SK-N-SH (cell line): ENCODE measurements at regions not wholly inside any gene's neighbourhood (a gene's known extent, or its start where the extent isn't known, plus 50 kb on each side); places are given as distances from the start of the nearest gene placed in this dataset.

Source experiments
- CTCF ChIA-PET: fragments of 300-600, 350-600 bp; formaldehyde crosslinking; extraction: SDS; loops from one replicate; lab custom pipeline; 2021; lab: Yijun Ruan, JAX
- POLR2A ChIA-PET: fragments of 350-600 bp; sonication (Branson Sonifier 250); formaldehyde crosslinking; extraction: SDS; loops from one replicate; lab custom pipeline; 2020; ENCODE audit warnings: antibody characterized with exemption, inconsistent platforms; lab: Yijun Ruan, JAX
- DNase-seq: peaks from one replicate; pipeline ENCODE4 v3.0.0; 2012
- H2AFZ ChIP-seq: fragments of 200-600 bp; sonication (generic); 2 replicates; pipeline ENCODE4 v1.8.1; 2016; ENCODE audit warnings: antibody characterized with exemption, mild to moderate bottlenecking, low read depth
- H3F3A ChIP-seq: fragments of 200-600 bp; sonication (generic); replicated peaks from 2 replicates; pipeline ENCODE3; 2016; ENCODE audit warnings: antibody characterized with exemption, mild to moderate bottlenecking; ENCODE audit not compliant: insufficient read depth
- H3K27ac ChIP-seq, 2 experiments: fragments of 200-500 bp in 1 of 2; fragments of 200-600 bp in 1 of 2; sonication (Bioruptor generic) in 1 of 2; sonication (generic), shearing (Covaris generic) in 1 of 2; 2 replicates each; pipeline versions ENCODE4 v1.5.1 to v1.6.1; 2014 to 2016; ENCODE audit warnings: low read depth in 2 of 2, inconsistent platforms in 1 of 2, low read length in 1 of 2, mild to moderate bottlenecking in 1 of 2, mixed read lengths in 1 of 2
- H3K27me3 ChIP-seq: fragments of 200-600 bp; sonication (generic), shearing (Covaris generic); 2 replicates; pipeline ENCODE4 v1.6.1; 2016; ENCODE audit warnings: mixed run types; ENCODE audit not compliant: insufficient read depth
- H3K36me3 ChIP-seq, 2 experiments: fragments of 200-500 bp in 1 of 2; fragments of 200-600 bp in 1 of 2; sonication (Bioruptor generic) in 1 of 2; sonication (generic) in 1 of 2; replicated peaks in 1 of 2; 2 replicates each; pipeline versions ENCODE3 to v1.5.1; 2014 to 2016; ENCODE audit warnings: low read length in 1 of 2, mild to moderate bottlenecking in 1 of 2; ENCODE audit not compliant: insufficient read depth in 2 of 2, control insufficient read depth in 1 of 2
- H3K4me1 ChIP-seq, 2 experiments: fragments of 200-500 bp in 1 of 2; fragments of 200-600 bp in 1 of 2; sonication (Bioruptor generic) in 1 of 2; sonication (generic), shearing (Covaris generic) in 1 of 2; 2 replicates each; pipeline versions ENCODE4 v1.5.1 to v1.6.1; 2014 to 2016; ENCODE audit warnings: low read depth in 1 of 2, low read length in 1 of 2, mixed run types in 1 of 2; ENCODE audit not compliant: insufficient read depth in 2 of 2, control insufficient read depth in 1 of 2
- H3K4me2 ChIP-seq: fragments of 200-600 bp; sonication (generic), shearing (Covaris generic); 2 replicates; pipeline ENCODE4 v1.6.1; 2017; ENCODE audit warnings: mixed run types
- H3K4me3 ChIP-seq, 2 experiments: fragments of 200-500 bp in 1 of 2; fragments of 200-600 bp in 1 of 2; sonication (Bioruptor generic) in 1 of 2; sonication (generic), shearing (Covaris generic) in 1 of 2; 2 replicates each; pipeline versions ENCODE4 v1.5.1 to v1.8.1; 2014 to 2016; ENCODE audit warnings: low read depth in 2 of 2, inconsistent platforms in 1 of 2, low read length in 1 of 2, mild to moderate bottlenecking in 1 of 2, mixed read lengths in 1 of 2, moderate library complexity in 1 of 2
- H3K79me2 ChIP-seq: fragments of 200-600 bp; sonication (generic); 2 replicates; pipeline ENCODE4 v1.8.1; 2017; ENCODE audit warnings: mild to moderate bottlenecking; ENCODE audit not compliant: insufficient read depth
- H3K9ac ChIP-seq: fragments of 200-600 bp; sonication (generic); 2 replicates; pipeline ENCODE4 v1.6.1; 2017; ENCODE audit warnings: mixed run types
- H3K9me2 ChIP-seq: fragments of 200-600 bp; sonication (generic); 2 replicates; pipeline ENCODE4 v1.6.1; 2017; ENCODE audit warnings: mixed run types
- H3K9me3 ChIP-seq: fragments of 200-600 bp; sonication (generic); 2 replicates; pipeline ENCODE4 v1.6.1; 2017; ENCODE audit warnings: mixed run types, mild to moderate bottlenecking, moderate library complexity
- H4K20me1 ChIP-seq: fragments of 200-600 bp; sonication (generic); 2 replicates; pipeline ENCODE4 v1.6.1; 2017; ENCODE audit warnings: mild to moderate bottlenecking, mixed run types; ENCODE audit not compliant: insufficient read depth
- CTCF ChIP-seq: fragments of 200-600 bp; sonication (generic); IDR thresholded peaks from 2 replicates; pipeline ENCODE4 v1.6.1; 2017; ENCODE audit warnings: antibody characterized with exemption, mild to moderate bottlenecking, moderate library complexity
- EP300 ChIP-seq, 2 experiments: IDR thresholded peaks; 2 replicates each; pipeline versions ENCODE4 v1.4.0 to v1.6.1; 2012; ENCODE audit warnings: borderline replicate concordance in 1 of 2, low read depth in 1 of 2, low read length in 1 of 2
- FOXM1 ChIP-seq: IDR thresholded peaks from 2 replicates; pipeline ENCODE4 v1.4.0; 2012; ENCODE audit warnings: low read depth, mild to moderate bottlenecking
- GATA2 ChIP-seq: sonication (generic); formaldehyde crosslinking; IDR thresholded peaks from 2 replicates; pipeline ENCODE4 v1.5.0; 2020; ENCODE audit warnings: mild to moderate bottlenecking, missing genetic modification reagents
- IRF3 ChIP-seq: fragments of 150-350 bp; IDR thresholded peaks from 2 replicates; pipeline ENCODE4 v1.6.1; 2016; ENCODE audit warnings: mild to moderate bottlenecking, low read depth, low read length
- MAX ChIP-seq: IDR thresholded peaks from 2 replicates; pipeline ENCODE4 v1.4.0; 2012; ENCODE audit warnings: low read depth
- RCOR1 ChIP-seq: fragments of 150-350 bp; IDR thresholded peaks from 2 replicates; pipeline ENCODE4 v1.6.1; 2017; ENCODE audit warnings: antibody characterized with exemption, low read length
- SIN3A ChIP-seq: IDR thresholded peaks from 2 replicates; pipeline ENCODE4 v1.6.1; 2012; ENCODE audit warnings: low read depth, mild to moderate bottlenecking, low read length, moderate library complexity, borderline replicate concordance
- USF1 ChIP-seq: IDR thresholded peaks from 2 replicates; pipeline ENCODE4 v1.4.0; 2012; ENCODE audit warnings: low read depth, borderline replicate concordance
- USF2 ChIP-seq: fragments of 150-350 bp; IDR thresholded peaks from 2 replicates; pipeline ENCODE4 v1.6.1; 2017; ENCODE audit warnings: antibody characterized with exemption, low read length, low read depth, borderline replicate concordance
- YY1 ChIP-seq: IDR thresholded peaks from 2 replicates; pipeline ENCODE4 v1.4.0; 2012; ENCODE audit warnings: low read depth, mild to moderate bottlenecking
- ZBTB33 ChIP-seq: IDR thresholded peaks from 2 replicates; pipeline ENCODE4 v1.4.0; 2012; ENCODE audit warnings: low read depth, borderline replicate concordance
- WGBS: methylation state at CpG from one replicate; pipeline ENCODE4 v1.1.6; 2017; ENCODE audit warnings: low lambda C conversion rate; 5-methylcytosine and 5-hydroxymethylcytosine counted together

- Histone ChIP-seq H3K4me3 (no peak overlapping the region), H3K9ac (no peak overlapping the region), H3K4me2 (no peak overlapping the region), H3K27me3 (no peaks in the 10 kb centered on the region), H4K20me1 (peaks cover 19% of the 10 kb centered on the region), H3K9me3 (no peaks in the 10 kb centered on the region), H3K4me1 (peaks cover 7 to 15% of the 10 kb centered on the region in 2 experiments; a peak in 3 of 4 replicates), H2AFZ (no peak overlapping the region), H3F3A (peaks cover 13% of the 10 kb centered on the region), H3K36me3 (peaks cover 5 to 24% of the 10 kb centered on the region in 2 experiments), H3K27ac (no peak overlapping the region), H3K79me2 (peaks cover 55% of the 10 kb centered on the region), H3K9me2 (no peaks in the 10 kb centered on the region)
- TF ChIP-seq FOXM1 (no peak), YY1 (no peak), USF1 (no peak), IRF3 (no peak), EP300 (IDR thresholded peaks at IDR 0.05; ENCODE audit: borderline replicate concordance in 1 of 2, low read depth in 1 of 2, low read length in 1 of 2) (no peak), GATA2 (CRISPR knock-in tag) (no peak), MAX (no peak), SIN3A (no peak), ZBTB33 (no peak), RCOR1 (no peak), USF2 (no peak), CTCF (no peak)
- ChIA-PET CTCF (interaction anchor here (0.7 to 1.7 kb wide), 3 partner anchors 61 to 416 kb away, joined by 3 to 4 read pairs (median 3); no protein-coding TSS in a partner anchor), POLR2A (no interaction called here)
- 97% methylated on average over 10 of the region's 23 CpGs for WGBS
- no peak for DNase-seq
Observed at GRCh38 chr12:124448241-124448954, 119.0 kb downstream of the NCOR2 start.
